ENCODE measurements at regions not wholly inside any gene's neighbourhood (a gene's known extent, or its start where the extent isn't known, plus 50 kb on each side); places are given as distances from the start of the nearest gene placed in this dataset.

GRCh38 chr10:44478876-44479705 lies 94.2 kb upstream of the CXCL12 start:
- TF ChIP-seq ZNF565 (CRISPR knock-in tag; conservative IDR thresholded peaks at IDR 0.05; ENCODE audit: low read depth), result no peak
- TF ChIP-seq ARNTL (CRISPR knock-in tag; IDR thresholded peaks at IDR 0.05; ENCODE audit: borderline replicate concordance, low read depth), result no peak
- no peak for TF ChIP-seq OSR1 (CRISPR knock-in tag; IDR thresholded peaks at IDR 0.05)
- no peak for TF ChIP-seq BACH2 (CRISPR knock-in tag; IDR thresholded peaks at IDR 0.05; ENCODE audit: borderline replicate concordance)
- no peak for TF ChIP-seq CSDC2 (CRISPR knock-in tag; IDR thresholded peaks at IDR 0.05)
- no peak for TF ChIP-seq POU6F1 (CRISPR knock-in tag; IDR thresholded peaks at IDR 0.05; ENCODE audit: borderline replicate concordance, low read depth)
- no peak for TF ChIP-seq ZFP3 (CRISPR knock-in tag; IDR thresholded peaks at IDR 0.05)
- TF ChIP-seq TSHZ2 (CRISPR knock-in tag; IDR thresholded peaks at IDR 0.05), result no peak
- TF ChIP-seq ZNF70 (CRISPR knock-in tag; IDR thresholded peaks at IDR 0.05), result no peak
- TF ChIP-seq CSRNP3 (CRISPR knock-in tag; IDR thresholded peaks at IDR 0.05), result no peak
- TF ChIP-seq SNAI2 (CRISPR knock-in tag; IDR thresholded peaks at IDR 0.05), result no peak
- TF ChIP-seq PPARA (CRISPR knock-in tag; IDR thresholded peaks at IDR 0.05; ENCODE audit: borderline replicate concordance), result no peak
- TF ChIP-seq ZNF8 (CRISPR knock-in tag; IDR thresholded peaks at IDR 0.05), result no peak
- no peak for TF ChIP-seq ISL1 (CRISPR knock-in tag; IDR thresholded peaks at IDR 0.05)
- TF ChIP-seq GLIS3 (CRISPR knock-in tag; IDR thresholded peaks at IDR 0.05), result no peak
- TF ChIP-seq ZC3H10 (CRISPR knock-in tag; IDR thresholded peaks at IDR 0.05), result no peak
- TF ChIP-seq TOX (CRISPR knock-in tag; IDR thresholded peaks at IDR 0.05; ENCODE audit: borderline replicate concordance), result no peak
- no peak for TF ChIP-seq PATZ1 (CRISPR knock-in tag; IDR thresholded peaks at IDR 0.05; ENCODE audit: borderline replicate concordance)
- no peak for TF ChIP-seq CREB5 (CRISPR knock-in tag; IDR thresholded peaks at IDR 0.05; ENCODE audit: low read depth)
- no peak for TF ChIP-seq ZFP30 (CRISPR knock-in tag; IDR thresholded peaks at IDR 0.05)
- no peak for ATAC-seq

GRCh38 chr10:44492678-44493077 lies 107.8 kb upstream of the CXCL12 start:
- TF ChIP-seq SNAI2 (CRISPR knock-in tag; IDR thresholded peaks at IDR 0.05), result no peak
- no peak for TF ChIP-seq RARB (CRISPR knock-in tag; IDR thresholded peaks at IDR 0.05)
- no peak for TF ChIP-seq BACH2 (CRISPR knock-in tag; IDR thresholded peaks at IDR 0.05; ENCODE audit: borderline replicate concordance)
- TF ChIP-seq ZC3H10 (CRISPR knock-in tag; IDR thresholded peaks at IDR 0.05), result no peak
- TF ChIP-seq TCF4 (CRISPR knock-in tag; IDR thresholded peaks at IDR 0.05; ENCODE audit: borderline replicate concordance), result no peak
- no peak for ATAC-seq

All from SK-N-SH treated with all-trans-retinoic acid at 6 μM for 48 hours (cell line).